Caco-2 (cell line): ENCODE measurements at regions not wholly inside any gene's neighbourhood (a gene's known extent, or its start where the extent isn't known, plus 50 kb on each side); places are given as distances from the start of the nearest gene placed in this dataset.

Source experiments
- BruUV-seq: library from RNA; stranded (reverse); fragments of 400-500 nt; replicated peaks from 2 replicates; lab custom pipeline; 2021; lab: Mats Ljungman, UMichigan
- CTCF ChIA-PET: fragments of 300-600 bp; sonication (Branson Sonifier 250); formaldehyde crosslinking; loops from one replicate; lab custom pipeline; 2022; ENCODE audit warnings: antibody characterized with exemption; lab: Charles Lee
- POLR2A ChIA-PET: fragments of 300-600 bp; sonication (Branson Sonifier 250); formaldehyde crosslinking; loops from one replicate; lab custom pipeline; 2022; ENCODE audit warnings: antibody characterized with exemption; lab: Charles Lee
- DNase-seq, 2 experiments: peaks; one replicate each; pipeline versions ENCODE4 v3.0.0 to v3.0.0-alpha.2; 2020 to 2022
- H3K27me3 ChIP-seq: replicated peaks from 2 replicates; pipeline ENCODE4 v1.6.0; 2011; ENCODE audit warnings: low read length; ENCODE audit not compliant: control insufficient read depth, insufficient read depth
- H3K36me3 ChIP-seq: 2 replicates; pipeline ENCODE4 v1.5.1; 2011; ENCODE audit warnings: low read length; ENCODE audit not compliant: control insufficient read depth, insufficient read depth
- H3K4me1 ChIP-seq: fragments of 250-450 bp; sonication (Bioruptor Pico); 2 replicates; pipeline ENCODE4 v1.5.1; 2020; ENCODE audit warnings: mild to moderate bottlenecking
- H3K4me3 ChIP-seq: 2 replicates; pipeline ENCODE4 v1.5.1; 2011; ENCODE audit warnings: low read depth, mild to moderate bottlenecking, control low read depth, low read length
- H3K9me3 ChIP-seq: fragments of 250-450 bp; sonication (Bioruptor Pico); 2 replicates; pipeline ENCODE4 v1.5.1; 2020; ENCODE audit warnings: mild to moderate bottlenecking, moderate library complexity
- H3K27ac Mint-ChIP-seq: one replicate; pipeline ENCODE4 v1.8.0; 2022; ENCODE audit warnings: mixed read lengths; ENCODE audit not compliant: unreplicated experiment
- H3K27me3 Mint-ChIP-seq: one replicate; pipeline ENCODE4 v1.8.0; 2022; ENCODE audit warnings: mixed read lengths; ENCODE audit not compliant: insufficient read depth, unreplicated experiment
- H3K36me3 Mint-ChIP-seq: one replicate; pipeline ENCODE4 v1.8.0; 2022; ENCODE audit warnings: mild to moderate bottlenecking, mixed read lengths; ENCODE audit not compliant: insufficient read depth, unreplicated experiment
- H3K4me1 Mint-ChIP-seq: one replicate; pipeline ENCODE4 v1.8.0; 2022; ENCODE audit warnings: low read depth, mixed read lengths; ENCODE audit not compliant: unreplicated experiment
- H3K4me3 Mint-ChIP-seq: one replicate; pipeline ENCODE4 v1.8.0; 2022; ENCODE audit warnings: mild to moderate bottlenecking, moderate library complexity, mixed read lengths; ENCODE audit not compliant: unreplicated experiment
- H3K9me3 Mint-ChIP-seq: one replicate; pipeline ENCODE4 v1.8.0; 2022; ENCODE audit warnings: mixed read lengths; ENCODE audit not compliant: unreplicated experiment
- CTCF ChIP-seq, 2 experiments: fragments of 200-600 bp in 1 of 2; IDR thresholded peaks; 1 replicate in 1 of 2; 2 replicates in 1 of 2; pipeline versions ENCODE4 v1.5.1 to v1.8.0; 2011 to 2022; ENCODE audit warnings: antibody characterized with exemption in 1 of 2, control low read depth in 1 of 2, inconsistent platforms in 1 of 2, low read depth in 1 of 2, low read length in 1 of 2, mild to moderate bottlenecking in 1 of 2, moderate library complexity in 1 of 2; ENCODE audit not compliant: insufficient read depth in 1 of 2, severe bottlenecking in 1 of 2, unreplicated experiment in 1 of 2
- intact Hi-C: fragments of 100-400 bp; cut with micrococcal nuclease; formaldehyde crosslinking; loops from one replicate; pipeline ENCODE4 v1.10.0; 2022; ENCODE audit not compliant: unreplicated experiment

GRCh38 chr2:39948016-39948719 lies 169.1 kb upstream of the THUMPD2 start:
- no peak for TF ChIP-seq CTCF (IDR thresholded peaks at IDR 0.05; ENCODE audit: insufficient read depth in 1 of 2, low read depth in 1 of 2, low read length in 1 of 2, severe bottlenecking in 1 of 2, unreplicated experiment in 1 of 2)
- Mint-ChIP-seq H3K27me3 (no peaks in the 10 kb centered on the region), H3K9me3 (no peaks in the 10 kb centered on the region), H3K4me3 (no peak overlapping the region), H3K36me3 (no peaks in the 10 kb centered on the region), H3K4me1 (no peaks in the 10 kb centered on the region), H3K27ac (no peak overlapping the region)
- Histone ChIP-seq H3K36me3 (no peaks in the 10 kb centered on the region), H3K27me3 (no peaks in the 10 kb centered on the region), H3K4me3 (no peak overlapping the region), H3K9me3 (no peaks in the 10 kb centered on the region), H3K4me1 (no peaks in the 10 kb centered on the region)
- POLR2A ChIA-PET, result no interaction called here
- BruUV-seq, result no TSS peak
- DNase-seq, result no peak
- CTCF ChIA-PET, result no interaction called here
- intact Hi-C loops, result no loop called here

GRCh38 chr2:39947294-39948015 lies 168.4 kb upstream of the THUMPD2 start:
- Mint-ChIP-seq H3K36me3 (no peaks in the 10 kb centered on the region), H3K27me3 (no peaks in the 10 kb centered on the region), H3K9me3 (no peaks in the 10 kb centered on the region), H3K4me3 (no peak overlapping the region), H3K27ac (no peak overlapping the region), H3K4me1 (no peaks in the 10 kb centered on the region)
- Histone ChIP-seq H3K9me3 (no peaks in the 10 kb centered on the region), H3K27me3 (no peaks in the 10 kb centered on the region), H3K36me3 (no peaks in the 10 kb centered on the region), H3K4me1 (no peaks in the 10 kb centered on the region), H3K4me3 (no peak overlapping the region)
- no peak for DNase-seq
- POLR2A ChIA-PET, result no interaction called here
- CTCF ChIA-PET, result no interaction called here
- no peak for TF ChIP-seq CTCF (IDR thresholded peaks at IDR 0.05; ENCODE audit: insufficient read depth in 1 of 2, low read depth in 1 of 2, low read length in 1 of 2, severe bottlenecking in 1 of 2, unreplicated experiment in 1 of 2)
- intact Hi-C loops, result no loop called here
- no TSS peak for BruUV-seq

- no peak overlapping the region for H3K4me3 ChIP-seq
- Mint-ChIP-seq H3K9me3 (peaks cover 6% of the 10 kb centered on the region), H3K4me1 (no peaks in the 10 kb centered on the region), H3K36me3 (no peaks in the 10 kb centered on the region), H3K27ac (no peak overlapping the region), H3K4me3 (no peak overlapping the region), H3K27me3 (peaks cover 3% of the 10 kb centered on the region)
- intact Hi-C loops, result no loop called here
- POLR2A ChIA-PET, result no interaction called here
- no peak for DNase-seq
- no TSS peak for BruUV-seq
- no peaks in the 10 kb centered on the region for H3K27me3 ChIP-seq
- H3K4me1 ChIP-seq, result no peaks in the 10 kb centered on the region
- CTCF ChIA-PET, result no interaction called here
- H3K9me3 ChIP-seq, result no peaks in the 10 kb centered on the region
- no peaks in the 10 kb centered on the region for H3K36me3 ChIP-seq
- TF ChIP-seq CTCF (IDR thresholded peaks at IDR 0.05; ENCODE audit: insufficient read depth in 1 of 2, low read depth in 1 of 2, low read length in 1 of 2, severe bottlenecking in 1 of 2, unreplicated experiment in 1 of 2), result no peak
Observed at GRCh38 chr2:39942950-39943349, 163.9 kb upstream of the THUMPD2 start.
